ENCODE measurements at regions not wholly inside any gene's neighbourhood (a gene's known extent, or its start where the extent isn't known, plus 50 kb on each side); places are given as distances from the start of the nearest gene placed in this dataset.

DNA sequence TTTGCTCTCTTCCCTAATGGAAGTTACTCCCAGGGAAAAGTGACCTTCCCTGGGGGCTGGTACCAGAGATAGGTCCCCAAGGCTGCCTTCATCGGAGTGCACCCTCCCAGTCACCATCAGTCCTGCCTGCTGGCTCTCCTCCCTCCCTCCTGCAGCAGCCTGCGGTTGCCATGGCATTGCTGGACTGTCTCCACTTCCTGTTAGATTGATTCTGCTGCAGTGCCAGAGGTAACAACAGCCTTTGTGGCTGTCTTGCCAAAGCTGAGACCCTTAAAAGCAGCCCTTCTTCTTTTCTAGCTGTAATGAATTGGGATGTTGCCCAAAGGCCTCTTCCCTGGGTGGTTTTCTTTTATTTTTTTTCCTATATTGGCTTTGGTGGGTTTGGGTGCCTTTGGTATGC, 78.1 kb upstream of the PRLR start:
- 58% methylated on average over 2 of the region's 2 CpGs for WGBS (ENCODE audit: insufficient coverage)
- DNase-seq: peak; percentile 13
- no peak overlapping the region for H3K4me3 ChIP-seq (ENCODE audit: low read length)

DNA sequence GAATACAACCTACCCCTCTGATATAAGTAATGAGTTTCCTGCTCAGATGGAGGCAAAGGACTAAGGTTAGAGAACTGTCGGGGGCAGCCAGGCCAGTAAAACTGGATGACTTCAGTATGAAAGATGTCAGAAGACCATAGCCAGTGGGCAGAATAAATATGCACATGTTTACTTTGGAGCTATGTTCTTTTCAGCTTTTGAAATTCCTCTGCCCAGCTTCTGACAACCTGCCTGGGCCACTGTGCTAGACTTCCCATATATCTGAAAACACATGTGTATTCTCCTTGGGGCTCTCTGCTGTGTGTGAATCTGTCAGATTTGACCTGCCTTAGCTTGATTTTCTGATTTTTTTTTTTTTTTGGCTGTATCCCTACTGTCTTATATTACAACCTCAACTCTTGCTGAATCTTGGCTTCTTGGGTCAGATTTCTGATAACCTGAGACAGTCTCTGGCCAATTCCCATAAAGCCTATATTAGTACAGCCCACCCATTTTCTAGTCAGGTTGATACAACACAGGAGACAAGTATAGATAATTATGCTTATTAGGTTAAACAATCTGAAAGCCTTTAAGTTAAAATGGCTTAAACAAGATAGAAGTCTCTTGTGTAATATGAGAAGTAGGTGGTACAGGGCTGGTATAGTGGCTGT, 76.6 kb upstream of the PRLR start:
- no CpG with 5 or more reads among the region's 1 CpG for WGBS (ENCODE audit: insufficient coverage)
- Histone ChIP-seq H3K27ac (ENCODE audit: low read length) (no peak overlapping the region), H3K4me1 (ENCODE audit: control insufficient read depth, insufficient read depth, low read length) (no peaks in the 10 kb centered on the region), H3K4me3 (ENCODE audit: low read length) (no peak overlapping the region), H3K36me3 (ENCODE audit: control insufficient read depth, insufficient read depth, low read length) (no peaks in the 10 kb centered on the region), H3K9me3 (replicated peaks; ENCODE audit: control insufficient read depth, low read depth, low read length) (no peaks in the 10 kb centered on the region), H3K27me3 (ENCODE audit: control insufficient read depth, insufficient read depth, low read length) (no peaks in the 10 kb centered on the region)
- DNase-seq: no peak

More for the DNA sequence above, 78.1 kb upstream of the PRLR start:
- Histone ChIP-seq H3K36me3 (ENCODE audit: control insufficient read depth, insufficient read depth, low read length) (no peaks in the 10 kb centered on the region), H3K27me3 (ENCODE audit: control insufficient read depth, insufficient read depth, low read length) (no peaks in the 10 kb centered on the region), H3K9me3 (replicated peaks; ENCODE audit: control insufficient read depth, low read depth, low read length) (no peaks in the 10 kb centered on the region), H3K27ac (ENCODE audit: low read length) (no peak overlapping the region), H3K4me1 (ENCODE audit: control insufficient read depth, insufficient read depth, low read length) (no peaks in the 10 kb centered on the region)

DNA sequence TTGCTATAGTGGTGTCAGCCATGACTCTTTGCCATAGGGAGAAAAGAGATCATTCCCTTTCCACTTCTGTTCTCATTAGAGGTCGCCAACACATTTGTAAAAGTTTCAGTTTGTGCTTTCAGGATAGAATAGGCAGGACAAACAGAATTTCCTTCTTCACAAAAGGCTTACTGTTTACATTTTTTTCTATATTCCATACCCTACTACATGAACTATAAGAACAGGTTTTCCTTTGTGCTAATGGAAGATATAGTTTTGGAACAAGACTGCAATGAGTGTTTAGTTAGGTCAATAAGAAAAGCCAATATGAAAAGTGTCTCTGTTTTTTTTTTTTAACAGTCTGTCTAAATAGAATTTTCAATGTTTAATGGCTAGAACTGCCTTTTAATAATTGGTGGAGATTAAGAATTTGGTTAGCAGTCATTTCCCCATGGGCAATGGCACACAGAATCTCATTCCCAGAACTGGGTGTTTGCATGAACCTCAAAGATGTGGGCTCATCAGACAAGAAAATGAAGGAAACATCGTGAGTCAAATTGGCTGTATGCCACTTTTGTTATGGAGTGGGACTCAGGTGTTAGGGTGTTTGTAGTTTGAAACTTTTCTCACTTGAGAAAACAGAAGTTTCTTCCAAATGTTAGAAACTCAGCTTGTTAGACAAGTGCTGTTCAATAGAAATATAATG, 75.2 kb upstream of the PRLR start:
- Histone ChIP-seq H3K9me3 (replicated peaks; ENCODE audit: control insufficient read depth, low read depth, low read length) (no peaks in the 10 kb centered on the region), H3K4me1 (ENCODE audit: control insufficient read depth, insufficient read depth, low read length) (no peaks in the 10 kb centered on the region), H3K27ac (ENCODE audit: low read length) (no peak overlapping the region), H3K27me3 (ENCODE audit: control insufficient read depth, insufficient read depth, low read length) (no peaks in the 10 kb centered on the region), H3K4me3 (ENCODE audit: low read length) (no peak overlapping the region), H3K36me3 (ENCODE audit: control insufficient read depth, insufficient read depth, low read length) (no peaks in the 10 kb centered on the region)
- WGBS (ENCODE audit: insufficient coverage): no CpG with 5 or more reads among the region's 2 CpGs
- no peak for DNase-seq

DNA sequence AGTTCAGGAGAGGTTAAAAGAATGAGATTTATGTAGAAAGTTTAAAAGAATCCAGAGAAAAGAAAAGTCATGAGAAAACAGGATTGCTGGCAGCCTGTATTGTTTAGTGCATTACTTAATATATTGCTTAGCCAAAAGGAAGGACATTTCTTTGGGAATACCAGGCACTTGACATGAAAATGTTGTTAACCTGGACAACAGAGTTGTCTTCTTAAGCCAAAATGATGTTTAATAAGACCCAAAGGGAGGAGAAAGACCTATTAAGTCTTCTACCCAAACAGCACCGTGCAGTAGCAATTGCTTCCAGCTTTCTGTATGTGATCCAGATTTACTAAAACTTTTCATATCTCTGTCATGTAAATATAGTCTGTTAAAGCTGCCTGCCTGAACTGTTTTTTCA, 74.0 kb upstream of the PRLR start:
- Histone ChIP-seq H3K36me3 (ENCODE audit: control insufficient read depth, insufficient read depth, low read length) (no peaks in the 10 kb centered on the region), H3K27me3 (ENCODE audit: control insufficient read depth, insufficient read depth, low read length) (no peaks in the 10 kb centered on the region), H3K4me3 (ENCODE audit: low read length) (no peak overlapping the region), H3K4me1 (ENCODE audit: control insufficient read depth, insufficient read depth, low read length) (no peaks in the 10 kb centered on the region), H3K27ac (ENCODE audit: low read length) (no peak overlapping the region), H3K9me3 (replicated peaks; ENCODE audit: control insufficient read depth, low read depth, low read length) (no peaks in the 10 kb centered on the region)
- peak; percentile 87 for DNase-seq
- WGBS (ENCODE audit: insufficient coverage): no CpG with 5 or more reads among the region's 1 CpG

DNA sequence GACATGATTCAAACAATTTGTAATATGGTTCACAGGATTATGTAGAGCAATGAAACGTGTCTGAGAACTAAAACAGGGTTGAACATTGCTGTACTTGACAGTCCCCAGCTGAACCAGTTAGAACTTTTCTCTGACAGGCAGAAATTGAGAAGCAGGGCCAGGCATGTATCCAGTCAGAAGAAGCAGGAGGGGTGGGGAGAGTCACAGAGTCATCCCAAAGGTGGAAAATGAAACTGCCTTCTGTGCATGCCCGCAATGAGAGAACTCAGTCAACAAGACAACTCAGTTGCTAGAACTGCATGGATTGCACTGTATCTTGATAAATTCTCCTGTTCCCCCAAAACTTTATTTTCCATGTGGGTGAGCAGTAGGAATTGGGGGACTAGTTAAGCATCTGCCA, 72.9 kb upstream of the PRLR start:
- Histone ChIP-seq H3K4me3 (ENCODE audit: low read length) (no peak overlapping the region), H3K9me3 (replicated peaks; ENCODE audit: control insufficient read depth, low read depth, low read length) (no peaks in the 10 kb centered on the region), H3K27me3 (ENCODE audit: control insufficient read depth, insufficient read depth, low read length) (no peaks in the 10 kb centered on the region), H3K4me1 (ENCODE audit: control insufficient read depth, insufficient read depth, low read length) (no peaks in the 10 kb centered on the region), H3K36me3 (ENCODE audit: control insufficient read depth, insufficient read depth, low read length) (no peaks in the 10 kb centered on the region), H3K27ac (ENCODE audit: low read length) (no peak overlapping the region)
- 78% methylated on average over 1 of the region's 2 CpGs for WGBS (ENCODE audit: insufficient coverage)
- DNase-seq: no peak

DNA sequence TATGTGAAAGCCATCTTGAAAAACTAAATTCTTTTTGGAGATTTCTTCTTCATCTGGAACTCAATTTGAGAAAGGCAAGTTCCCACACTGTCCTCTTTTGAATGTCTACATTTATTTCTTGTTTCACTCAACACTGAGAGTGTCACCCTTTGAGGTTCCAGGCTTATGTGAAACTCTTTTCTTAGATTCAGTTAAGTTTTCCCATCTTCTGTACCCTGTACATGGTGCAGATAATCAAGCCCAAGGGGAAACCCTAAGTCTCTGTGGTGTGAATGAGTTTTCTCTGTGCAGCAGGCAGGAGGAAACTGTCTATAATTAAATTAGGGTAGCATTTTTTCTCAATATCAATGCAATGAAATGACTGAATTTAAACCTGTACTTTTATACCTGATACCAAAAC, 72.3 kb upstream of the PRLR start:
- Histone ChIP-seq H3K9me3 (replicated peaks; ENCODE audit: control insufficient read depth, low read depth, low read length) (no peaks in the 10 kb centered on the region), H3K27ac (ENCODE audit: low read length) (no peak overlapping the region), H3K4me3 (ENCODE audit: low read length) (no peak overlapping the region), H3K27me3 (ENCODE audit: control insufficient read depth, insufficient read depth, low read length) (no peaks in the 10 kb centered on the region), H3K4me1 (ENCODE audit: control insufficient read depth, insufficient read depth, low read length) (no peaks in the 10 kb centered on the region), H3K36me3 (ENCODE audit: control insufficient read depth, insufficient read depth, low read length) (no peaks in the 10 kb centered on the region)
- DNase-seq: no peak

DNA sequence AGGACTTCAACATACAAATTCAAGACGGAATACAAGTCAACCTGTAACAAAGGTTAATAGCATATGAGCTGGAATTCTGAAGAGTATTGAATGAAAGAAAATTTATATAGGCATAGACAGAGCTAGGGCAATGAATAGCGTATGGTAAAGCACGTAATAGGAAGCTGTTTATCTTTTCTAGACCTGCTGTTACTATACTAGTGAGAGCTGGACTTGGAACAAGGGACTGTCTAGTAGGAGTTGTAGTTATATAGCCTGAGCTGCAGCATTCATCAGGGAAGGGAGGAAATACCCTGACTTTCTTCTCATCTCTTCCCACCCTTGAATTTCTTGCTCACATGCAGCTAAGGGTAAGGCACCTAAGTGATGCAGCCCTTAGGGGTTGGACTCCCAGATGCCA, 67.5 kb upstream of the PRLR start:
- DNase-seq: no peak
- no peak overlapping the region for H3K4me3 ChIP-seq (ENCODE audit: low read length)
- no peaks in the 10 kb centered on the region for H3K36me3 ChIP-seq (ENCODE audit: control insufficient read depth, insufficient read depth, low read length)
- no peaks in the 10 kb centered on the region for H3K27me3 ChIP-seq (ENCODE audit: control insufficient read depth, insufficient read depth, low read length)
- no peaks in the 10 kb centered on the region for H3K9me3 ChIP-seq (replicated peaks; ENCODE audit: control insufficient read depth, low read depth, low read length)
- H3K4me1 ChIP-seq (ENCODE audit: control insufficient read depth, insufficient read depth, low read length): no peaks in the 10 kb centered on the region
- 100% methylated on average over 2 of the region's 3 CpGs for WGBS (ENCODE audit: insufficient coverage)
- H3K27ac ChIP-seq (ENCODE audit: low read length): no peak overlapping the region

DNA sequence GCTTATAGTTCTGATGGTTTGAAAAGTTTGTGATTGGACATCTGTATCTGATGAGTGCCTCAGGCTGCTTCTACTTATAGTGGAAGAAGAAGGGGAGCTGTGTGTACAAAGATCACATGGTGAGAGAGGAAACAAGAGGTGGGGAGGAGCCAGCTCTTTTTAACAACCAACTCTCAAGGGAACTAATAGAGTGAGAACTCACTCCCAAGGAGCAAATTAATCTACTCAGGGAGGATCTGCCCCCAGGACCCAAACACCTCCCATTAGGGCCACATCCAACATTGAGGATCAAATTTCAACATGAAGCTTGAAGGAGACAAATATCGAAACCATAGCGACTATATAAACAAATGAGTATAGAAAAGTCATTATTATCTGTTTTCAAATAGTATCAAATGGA, 64.7 kb upstream of the PRLR start:
- Histone ChIP-seq H3K27me3 (ENCODE audit: control insufficient read depth, insufficient read depth, low read length) (no peaks in the 10 kb centered on the region), H3K4me1 (ENCODE audit: control insufficient read depth, insufficient read depth, low read length) (no peaks in the 10 kb centered on the region), H3K36me3 (ENCODE audit: control insufficient read depth, insufficient read depth, low read length) (no peaks in the 10 kb centered on the region), H3K27ac (ENCODE audit: low read length) (no peak overlapping the region), H3K9me3 (replicated peaks; ENCODE audit: control insufficient read depth, low read depth, low read length) (no peaks in the 10 kb centered on the region), H3K4me3 (ENCODE audit: low read length) (no peak overlapping the region)
- no CpG with 5 or more reads among the region's 2 CpGs for WGBS (ENCODE audit: insufficient coverage)
- peak; percentile 35 for DNase-seq

DNA sequence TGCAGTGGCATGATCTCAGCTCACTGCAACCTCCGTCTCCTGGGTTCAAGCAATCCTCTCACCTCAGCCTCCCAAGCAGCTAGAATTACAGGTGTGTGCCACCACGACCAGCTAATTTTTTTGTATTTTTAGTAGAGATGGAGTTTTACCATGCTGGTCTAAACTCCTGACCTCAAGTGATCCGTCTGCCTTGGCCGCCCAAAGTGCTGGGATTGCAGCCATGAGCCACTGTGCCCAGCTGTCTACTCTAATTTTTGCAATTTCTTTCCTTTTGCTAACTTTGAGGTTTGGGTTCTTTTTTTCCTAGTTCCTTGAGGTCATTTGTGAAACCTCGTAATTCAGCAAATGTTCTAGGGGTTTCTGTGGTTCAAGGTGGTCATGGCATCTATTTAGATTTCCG, 63.7 kb upstream of the PRLR start:
- Histone ChIP-seq H3K9me3 (replicated peaks; ENCODE audit: control insufficient read depth, low read depth, low read length) (no peaks in the 10 kb centered on the region), H3K4me1 (ENCODE audit: control insufficient read depth, insufficient read depth, low read length) (no peaks in the 10 kb centered on the region), H3K4me3 (ENCODE audit: low read length) (no peak overlapping the region), H3K27me3 (ENCODE audit: control insufficient read depth, insufficient read depth, low read length) (no peaks in the 10 kb centered on the region), H3K27ac (ENCODE audit: low read length) (no peak overlapping the region), H3K36me3 (ENCODE audit: control insufficient read depth, insufficient read depth, low read length) (no peaks in the 10 kb centered on the region)
- 86% methylated on average over 1 of the region's 6 CpGs for WGBS (ENCODE audit: insufficient coverage)
- DNase-seq: no peak

DNA sequence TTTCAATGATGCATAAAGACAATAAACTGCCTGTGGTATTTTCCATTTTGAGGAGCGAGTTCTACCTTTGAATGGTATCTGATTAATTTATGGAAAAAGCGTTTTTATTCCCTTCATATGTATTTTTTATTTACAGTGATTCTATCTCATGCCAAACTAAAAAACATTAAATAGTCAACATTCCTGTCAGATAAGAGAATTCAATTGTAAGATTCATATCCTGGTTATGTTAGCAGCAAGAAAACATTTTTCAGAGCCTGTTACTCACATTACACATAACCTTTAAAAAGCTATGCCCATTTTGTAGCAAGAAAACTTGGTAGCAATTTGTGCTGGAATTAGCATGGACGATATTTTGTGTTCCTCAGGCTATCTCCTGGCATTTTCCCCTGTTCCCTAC, 55.1 kb upstream of the PRLR start:
- DNase-seq: no peak
- WGBS (ENCODE audit: insufficient coverage): no CpG with 5 or more reads among the region's 3 CpGs
- Histone ChIP-seq H3K27ac (ENCODE audit: low read length) (no peak overlapping the region), H3K27me3 (ENCODE audit: control insufficient read depth, insufficient read depth, low read length) (no peaks in the 10 kb centered on the region), H3K9me3 (replicated peaks; ENCODE audit: control insufficient read depth, low read depth, low read length) (no peaks in the 10 kb centered on the region), H3K4me3 (ENCODE audit: low read length) (no peak overlapping the region), H3K4me1 (ENCODE audit: control insufficient read depth, insufficient read depth, low read length) (no peaks in the 10 kb centered on the region), H3K36me3 (ENCODE audit: control insufficient read depth, insufficient read depth, low read length) (no peaks in the 10 kb centered on the region)

DNA sequence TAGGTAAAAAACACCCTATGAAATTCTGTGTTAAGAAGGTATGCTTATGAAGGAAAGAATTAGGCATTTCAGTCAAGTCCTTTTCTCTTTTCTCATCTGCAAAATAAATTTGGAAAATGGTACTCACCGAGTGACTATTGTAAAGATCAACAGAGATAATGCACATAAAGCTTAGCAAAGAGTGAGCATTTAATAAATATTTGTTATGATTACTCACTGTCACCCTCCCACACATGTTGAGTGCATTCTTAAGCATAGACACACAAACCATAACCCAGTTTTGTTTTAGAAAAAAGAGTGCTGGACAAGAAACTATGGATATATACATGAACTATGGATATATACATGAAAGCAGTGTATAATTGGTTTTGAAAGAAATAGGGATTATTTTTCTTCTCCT, 54.7 kb upstream of the PRLR start:
- H3K4me1 ChIP-seq (ENCODE audit: control insufficient read depth, insufficient read depth, low read length): no peaks in the 10 kb centered on the region
- H3K27ac ChIP-seq (ENCODE audit: low read length): no peak overlapping the region
- H3K36me3 ChIP-seq (ENCODE audit: control insufficient read depth, insufficient read depth, low read length): no peaks in the 10 kb centered on the region
- no peaks in the 10 kb centered on the region for H3K27me3 ChIP-seq (ENCODE audit: control insufficient read depth, insufficient read depth, low read length)
- no peak overlapping the region for H3K4me3 ChIP-seq (ENCODE audit: low read length)
- DNase-seq: no peak
- WGBS (ENCODE audit: insufficient coverage): no CpG with 5 or more reads among the region's 1 CpG
- H3K9me3 ChIP-seq (replicated peaks; ENCODE audit: control insufficient read depth, low read depth, low read length): no peaks in the 10 kb centered on the region
